ENCODE measurements at regions not wholly inside any gene's neighbourhood (a gene's known extent, or its start where the extent isn't known, plus 50 kb on each side); places are given as distances from the start of the nearest gene placed in this dataset.
"Not testable (repeated sequence)": the region's sequence is repeated elsewhere in the genome, so short reads cannot be mapped to it uniquely, and the experiment has no call there.

DNA sequence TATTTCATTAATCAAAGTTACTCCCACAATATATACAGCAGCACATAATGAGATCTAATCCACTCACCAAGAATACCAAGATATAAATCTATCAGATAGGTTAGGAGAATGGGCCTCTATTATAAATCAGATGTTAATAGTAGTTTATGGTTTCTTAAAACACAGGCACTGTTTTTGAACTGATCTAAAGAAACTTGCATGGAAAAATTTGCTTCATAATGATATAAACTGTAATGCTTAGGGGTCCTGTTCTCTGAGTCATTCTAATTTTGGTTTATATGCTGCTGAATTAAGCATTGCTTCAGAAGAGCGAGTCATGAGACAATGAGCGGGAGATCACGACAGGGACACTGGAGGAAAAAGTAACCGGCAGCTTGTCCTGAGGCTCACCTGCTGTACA lies 113.3 kb upstream of the OTUD4 start:
- DNase-seq: no peak

DNA sequence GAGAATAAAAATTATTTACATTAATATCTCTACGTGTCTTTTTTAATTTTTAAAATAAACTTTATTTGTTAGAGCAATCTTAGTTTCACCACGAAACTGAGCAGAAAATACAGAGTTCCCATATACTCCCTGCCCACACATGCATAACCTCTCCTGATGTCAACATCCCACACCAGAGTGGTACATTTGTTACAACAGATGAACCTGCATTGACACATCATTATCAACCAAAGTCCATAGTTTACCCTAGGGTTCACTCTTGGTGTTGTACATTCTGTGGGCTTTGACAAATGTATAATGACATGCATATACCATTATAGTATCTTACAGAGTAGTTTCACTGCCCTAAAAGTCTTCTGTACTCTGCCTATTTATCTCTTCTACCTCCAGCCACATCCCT lies 110.6 kb upstream of the OTUD4 start:
- no peak for DNase-seq

DNA sequence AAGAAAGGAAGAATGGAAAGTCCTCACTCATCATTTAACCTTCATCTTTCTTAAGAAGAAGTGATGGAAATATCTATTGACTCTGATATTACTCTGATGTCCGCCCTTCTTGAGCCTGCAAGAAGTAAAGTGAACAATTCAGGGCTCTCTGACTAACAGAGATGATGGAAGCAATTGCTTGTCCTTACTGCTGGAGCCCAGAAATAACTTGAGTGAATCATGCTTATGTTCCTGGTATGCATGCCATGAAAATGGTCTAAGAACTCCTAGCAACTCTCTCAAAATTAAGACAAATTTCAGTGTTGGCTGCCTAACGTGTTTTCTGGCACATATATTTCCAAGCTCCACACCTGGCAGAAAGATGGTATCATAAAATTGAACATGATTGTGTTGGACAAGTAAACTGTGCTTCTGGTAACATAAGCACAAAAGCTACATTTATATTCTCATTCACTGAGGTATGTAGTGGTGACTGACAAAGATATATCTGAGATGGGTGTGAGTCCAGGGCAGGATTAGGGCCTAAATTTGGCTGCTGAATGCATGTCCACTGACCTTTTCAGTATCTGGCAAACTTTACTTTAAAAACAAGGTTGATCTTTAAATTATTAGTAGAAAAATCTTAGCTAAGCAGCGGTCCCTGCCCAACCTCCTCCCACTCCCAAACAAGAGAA lies 109.2 kb upstream of the OTUD4 start:
- no peak for DNase-seq

DNA sequence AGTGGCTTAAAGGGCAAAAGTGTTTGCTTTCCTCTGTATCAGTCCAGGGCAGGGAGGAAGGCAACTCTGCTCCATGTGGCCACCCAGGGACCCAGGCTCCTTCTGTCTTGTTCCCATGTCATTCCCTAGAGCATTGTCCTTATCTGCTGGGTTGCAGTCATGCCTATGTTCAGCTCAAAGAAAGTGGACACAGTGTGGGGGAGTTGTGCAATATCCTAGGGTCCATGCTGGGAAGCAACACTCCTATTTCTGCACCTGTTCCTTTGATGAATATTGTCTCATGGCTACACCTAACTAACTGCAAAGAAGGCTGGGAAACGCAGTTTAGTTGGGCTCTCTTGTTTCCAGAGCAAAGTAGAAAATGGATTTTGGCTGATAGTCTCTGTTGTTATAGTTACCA lies 107.0 kb upstream of the OTUD4 start:
- no peak for DNase-seq

GRCh38 chr4:145285928-145286327 lies 105.5 kb upstream of the OTUD4 start:
- DNase-seq: no peak

- no peak for DNase-seq
Measured at GRCh38 chr4:145283909-145284308, 103.5 kb upstream of the OTUD4 start.

GRCh38 chr4:145281951-145282350 lies 101.6 kb upstream of the OTUD4 start:
- no peak for DNase-seq

GRCh38 chr4:145281224-145281623 lies 100.8 kb upstream of the OTUD4 start:
- no peak for DNase-seq

- no peak for DNase-seq
Measured at GRCh38 chr4:145280541-145280940, 100.2 kb upstream of the OTUD4 start.

DNA sequence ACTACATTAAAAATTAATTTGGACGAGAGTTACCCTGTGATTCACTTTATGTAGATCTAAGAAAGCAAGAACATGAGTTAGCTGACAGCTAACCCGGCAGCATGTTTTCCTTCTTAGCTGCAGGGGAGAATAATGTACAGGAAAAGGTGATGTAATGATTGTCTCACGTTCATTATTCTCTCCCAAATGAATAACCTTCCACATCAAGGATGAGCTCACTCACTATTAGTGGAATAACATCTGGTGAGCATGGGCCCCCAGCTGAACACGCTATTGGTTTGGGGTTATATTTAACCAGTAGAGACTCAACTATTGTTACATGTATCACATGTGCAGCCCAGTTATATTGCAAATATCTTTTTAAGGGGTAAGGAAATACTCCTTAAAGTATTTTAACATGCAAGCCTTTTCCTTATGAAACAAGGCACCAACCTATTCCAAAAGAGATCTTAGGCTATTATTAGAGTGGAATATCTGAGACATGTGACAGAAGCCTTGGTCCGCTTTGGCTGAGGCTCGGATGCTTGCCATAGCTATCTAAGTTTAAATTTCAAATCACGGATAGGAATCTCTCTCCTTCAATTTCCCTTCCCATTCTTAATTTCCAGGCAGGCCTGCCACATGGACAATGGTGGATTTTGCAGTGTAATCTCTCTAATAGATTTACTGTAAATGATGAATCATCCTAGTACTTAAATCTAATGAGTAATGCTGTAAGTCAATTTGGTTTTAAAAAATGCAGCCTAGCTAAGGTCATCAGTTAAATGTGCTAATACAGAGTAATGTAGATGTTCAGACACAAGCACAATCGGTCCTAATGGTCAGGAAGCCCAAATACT lies 99.0 kb upstream of the OTUD4 start:
- no peak for DNase-seq

- DNase-seq: no peak
Measured at GRCh38 chr4:145278341-145279121, 98.1 kb upstream of the OTUD4 start.

GRCh38 chr4:145277011-145277410 lies 96.6 kb upstream of the OTUD4 start:
- no peak for DNase-seq

DNA sequence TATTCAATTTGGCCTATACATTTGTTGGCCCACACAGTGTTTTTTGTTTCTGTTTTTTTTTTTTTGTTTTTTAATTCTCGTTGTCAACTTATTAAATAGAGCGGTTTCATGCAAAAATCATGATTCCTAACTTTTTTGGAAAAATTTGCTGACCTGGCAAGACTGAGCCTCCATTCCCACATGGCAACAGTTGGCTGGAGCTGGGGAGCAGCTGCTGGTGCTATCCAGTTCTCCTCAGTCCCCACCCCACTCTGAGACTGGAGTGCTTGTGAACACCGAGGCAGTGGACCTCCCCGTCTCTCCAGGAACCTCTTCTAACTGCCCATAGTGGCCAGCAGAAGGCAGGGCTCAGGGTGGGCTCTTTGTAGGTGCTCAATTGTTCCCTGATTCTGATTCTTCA lies 95.7 kb upstream of the OTUD4 start:
- DNase-seq: no peak

GRCh38 chr4:145271194-145271593 lies 90.8 kb upstream of the OTUD4 start:
- DNase-seq: no peak

GRCh38 chr4:145266881-145267280 lies 86.5 kb upstream of the OTUD4 start:
- no peak for DNase-seq

DNA sequence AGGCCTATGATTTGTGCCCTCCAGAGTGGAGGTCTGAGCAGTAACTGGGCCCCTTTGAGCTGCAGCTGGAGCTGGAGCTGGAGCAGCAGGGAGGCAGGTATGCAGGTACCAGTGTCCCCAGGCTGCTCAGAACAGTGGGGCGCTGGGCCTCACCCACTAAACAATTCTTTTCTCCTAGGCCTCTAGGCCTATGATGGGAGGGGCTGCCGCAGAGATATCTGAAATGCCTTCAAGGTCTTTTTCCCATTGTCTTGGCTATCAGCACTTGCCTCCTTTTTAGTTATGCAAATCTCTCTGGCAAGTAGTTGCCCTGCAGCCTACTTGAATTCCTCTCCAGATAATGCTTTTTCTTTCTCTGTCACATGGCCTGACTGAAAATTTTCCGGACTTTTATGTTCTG lies 79.7 kb upstream of the OTUD4 start:
- no peak for DNase-seq

- DNase-seq: not testable (repeated sequence)
Measured at GRCh38 chr4:145255311-145255710, 74.9 kb upstream of the OTUD4 start.

- no peak for DNase-seq
Measured at GRCh38 chr4:145252190-145252589, 71.8 kb upstream of the OTUD4 start.

DNA sequence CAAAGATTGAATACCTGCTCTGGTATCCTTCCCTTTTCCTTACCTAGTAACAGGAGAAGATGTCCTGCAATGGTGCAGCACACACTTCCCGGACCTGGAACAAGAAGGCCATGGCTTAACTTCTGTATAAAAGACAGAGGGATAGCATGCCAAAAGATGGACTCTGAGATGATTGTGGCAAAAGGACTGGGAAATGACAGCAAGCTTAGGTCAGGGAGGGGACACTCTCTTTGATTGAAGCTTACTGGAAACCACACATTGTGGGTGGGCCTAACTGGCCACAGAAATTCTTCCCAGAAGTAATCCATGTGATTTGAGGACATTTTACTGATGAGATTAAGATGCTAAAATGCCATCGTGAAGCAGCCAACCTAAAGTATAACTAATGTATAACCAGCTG lies 71.0 kb upstream of the OTUD4 start:
- DNase-seq: no peak

DNA sequence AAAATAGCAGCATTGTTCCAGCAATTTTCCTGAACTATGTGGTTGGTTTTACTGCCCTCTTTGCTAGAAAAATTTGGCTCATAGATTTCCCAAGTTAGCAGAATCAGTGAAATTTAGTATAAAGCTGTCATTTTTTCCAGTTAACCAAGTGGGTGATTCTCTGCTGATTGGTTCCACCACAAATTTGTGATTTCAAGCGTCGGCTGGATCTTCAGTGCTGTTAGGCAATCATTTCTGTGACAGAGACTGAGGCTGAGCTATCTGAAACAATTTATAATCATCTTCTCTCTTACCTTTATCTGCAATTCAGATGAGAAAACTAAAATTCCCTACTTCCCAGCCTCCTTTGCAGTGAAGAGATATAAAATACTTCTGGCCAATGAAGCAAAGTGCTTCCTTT lies 68.6 kb upstream of the OTUD4 start:
- no peak for DNase-seq

GRCh38 chr4:145248502-145248901 lies 68.1 kb upstream of the OTUD4 start:
- DNase-seq: no peak

DNA sequence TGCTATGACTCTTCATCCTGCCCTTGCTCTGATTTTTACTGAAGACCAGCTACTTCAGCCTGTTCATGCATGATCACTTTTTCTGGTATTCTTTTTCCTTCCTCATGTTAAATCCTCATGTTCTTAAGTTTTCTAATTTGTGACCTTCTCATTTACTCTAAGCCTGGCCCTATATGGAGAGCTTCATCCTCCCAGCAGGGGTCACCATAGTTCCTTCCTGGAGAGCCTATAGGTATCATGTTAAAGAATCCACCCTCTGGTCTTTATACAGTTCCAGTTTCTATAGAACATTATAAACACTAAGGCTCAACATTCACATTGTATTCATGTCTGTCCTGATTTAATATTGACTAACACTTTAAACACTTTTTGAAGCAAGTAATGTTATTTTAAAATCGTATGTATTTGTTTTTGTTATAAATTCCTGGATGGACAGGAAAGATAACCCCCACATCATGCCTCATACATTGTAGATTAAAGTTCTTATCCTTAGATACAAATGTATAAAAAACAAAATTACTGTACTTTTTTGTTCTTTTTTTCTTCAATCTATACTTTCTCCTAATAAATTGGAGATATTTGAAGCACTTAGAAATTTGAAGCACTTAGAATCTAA lies 53.8 kb upstream of the OTUD4 start:
- peak; percentile 50 to 58 for DNase-seq

Data from CD4-positive, alpha-beta T cell treated with Interleukin-4 for 1 hour (primary cell).